ENCODE measurements at regions not wholly inside any gene's neighbourhood (a gene's known extent, or its start where the extent isn't known, plus 50 kb on each side); places are given as distances from the start of the nearest gene placed in this dataset.

DNA sequence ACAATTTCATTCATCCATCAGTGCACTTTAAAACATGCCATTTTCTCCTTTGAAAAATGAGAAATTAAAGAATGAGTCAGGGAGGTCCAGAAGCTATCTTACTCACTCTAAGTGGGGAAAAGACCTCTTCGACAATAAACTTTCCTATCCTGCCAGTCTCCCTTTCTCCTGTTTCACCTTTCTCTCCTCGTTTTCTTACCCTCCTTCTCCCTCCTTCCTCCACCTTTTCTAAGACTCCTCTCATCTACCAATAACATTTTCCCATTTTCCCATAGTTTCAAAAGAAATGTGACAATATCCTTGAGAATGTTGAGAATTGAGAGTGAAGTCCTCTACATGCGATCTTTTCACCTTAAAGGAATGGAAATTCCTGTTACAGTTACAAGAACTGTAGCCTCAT is 450.5 kb upstream of the GRAMD2B start:
- BruUV-seq (replicated peaks), result no TSS peak
- intact Hi-C loops (cut with micrococcal nuclease), result no loop called here
- no peak overlapping the region for H3K4me2 ChIP-seq (ENCODE audit: insufficient read depth, low read length)
- DNase-seq (ENCODE audit: low read depth, low spot score), result no peak
- no peaks in the 10 kb centered on the region for H3K9me1 ChIP-seq (replicated peaks; ENCODE audit: control insufficient read depth, extremely low read depth, insufficient read depth, low read length)
- no peak for TF ChIP-seq MYC (IDR thresholded peaks at IDR 0.05; ENCODE audit: low read depth, low read length)
- TF ChIP-seq FOS (IDR thresholded peaks at IDR 0.05; ENCODE audit: borderline replicate concordance, insufficient read depth, low read length), result no peak
- TF ChIP-seq POLR2AphosphoS5 (IDR thresholded peaks at IDR 0.05; ENCODE audit: insufficient read depth, low read depth, low read length), result no peak
- TF ChIP-seq EZH2 (IDR thresholded peaks at IDR 0.05; ENCODE audit: borderline replicate concordance, low read depth, low read length, severe bottlenecking), result no peak
- no peak for TF ChIP-seq JUN (IDR thresholded peaks at IDR 0.05; ENCODE audit: borderline replicate concordance, insufficient read depth, insufficient read length, low read depth)
- no peak for TF ChIP-seq GATA2 (IDR thresholded peaks at IDR 0.05; ENCODE audit: insufficient read depth, insufficient read length, low read depth, low read length)
- TF ChIP-seq POLR2A (IDR thresholded peaks at IDR 0.05; ENCODE audit: low read depth, low read length), result no peak
- TF ChIP-seq, protein P1, sequence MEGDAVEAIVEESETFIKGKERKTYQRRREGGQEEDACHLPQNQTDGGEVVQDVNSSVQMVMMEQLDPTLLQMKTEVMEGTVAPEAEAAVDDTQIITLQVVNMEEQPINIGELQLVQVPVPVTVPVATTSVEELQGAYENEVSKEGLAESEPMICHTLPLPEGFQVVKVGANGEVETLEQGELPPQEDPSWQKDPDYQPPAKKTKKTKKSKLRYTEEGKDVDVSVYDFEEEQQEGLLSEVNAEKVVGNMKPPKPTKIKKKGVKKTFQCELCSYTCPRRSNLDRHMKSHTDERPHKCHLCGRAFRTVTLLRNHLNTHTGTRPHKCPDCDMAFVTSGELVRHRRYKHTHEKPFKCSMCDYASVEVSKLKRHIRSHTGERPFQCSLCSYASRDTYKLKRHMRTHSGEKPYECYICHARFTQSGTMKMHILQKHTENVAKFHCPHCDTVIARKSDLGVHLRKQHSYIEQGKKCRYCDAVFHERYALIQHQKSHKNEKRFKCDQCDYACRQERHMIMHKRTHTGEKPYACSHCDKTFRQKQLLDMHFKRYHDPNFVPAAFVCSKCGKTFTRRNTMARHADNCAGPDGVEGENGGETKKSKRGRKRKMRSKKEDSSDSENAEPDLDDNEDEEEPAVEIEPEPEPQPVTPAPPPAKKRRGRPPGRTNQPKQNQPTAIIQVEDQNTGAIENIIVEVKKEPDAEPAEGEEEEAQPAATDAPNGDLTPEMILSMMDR (IDR thresholded peaks at IDR 0.05; ENCODE audit: extremely low read depth in 1 of 2, insufficient read depth in 1 of 2, low read depth in 1 of 2, low read length in 2 of 2), result no peak
- no peak overlapping the region for H3K9ac ChIP-seq (replicated peaks; ENCODE audit: extremely low read depth, insufficient read depth, low read length)
- POLR2A ChIA-PET, result no interaction called here
- CTCF ChIA-PET, result no interaction called here
- H4K20me1 ChIP-seq (replicated peaks; ENCODE audit: control insufficient read depth, extremely low read depth, insufficient read depth, low read length), result no peaks in the 10 kb centered on the region
- H3K27ac ChIP-seq (ENCODE audit: insufficient read depth, low read depth, low read length), result no peak overlapping the region
- no peaks in the 10 kb centered on the region for H3K4me1 ChIP-seq (ENCODE audit: control insufficient read depth, extremely low read depth, insufficient read depth, low read length)
- no peaks in the 10 kb centered on the region for H3K9me3 ChIP-seq (replicated peaks; ENCODE audit: control insufficient read depth, insufficient read depth, low read length)
- dilution Hi-C loops (cut with MboI; ENCODE audit: extremely low pct_ligation_motif_present, low sequenced_read_pairs), result no loop called here
- H3K79me2 ChIP-seq (ENCODE audit: control insufficient read depth, insufficient read depth, low read length), result no peaks in the 10 kb centered on the region
- no peak overlapping the region for H2AFZ ChIP-seq (ENCODE audit: low read depth, low read length)
- no peaks in the 10 kb centered on the region for H3K36me3 ChIP-seq (ENCODE audit: control insufficient read depth in 2 of 2, extremely low read depth in 1 of 2, insufficient read depth in 2 of 2, low read length in 2 of 2)
- H3K27me3 ChIP-seq (ENCODE audit: control insufficient read depth in 2 of 2, insufficient read depth in 2 of 2, low read length in 2 of 2), result no peaks in the 10 kb centered on the region
- no peak overlapping the region for H3K4me3 ChIP-seq (replicated peaks in 1 of 3; ENCODE audit: insufficient read depth in 1 of 3, low read depth in 1 of 3, low read length in 3 of 3)
- FAIRE-seq, result no peak

Data from endothelial cell of umbilical vein (primary cell).